Heart right ventricle (tissue), 16 donors: ENCODE measurements at regions not wholly inside any gene's neighbourhood (a gene's known extent, or its start where the extent isn't known, plus 50 kb on each side); places are given as distances from the start of the nearest gene placed in this dataset.

Experiments used
- ATAC-seq, 8 donors: fragments of 200-7000 bp; cut with Tn5 transposase; one replicate each; pipeline ENCODE4 v1.9.1; 2020; ENCODE audit warnings: mild to moderate bottlenecking in 8 of 8, moderate library complexity in 8 of 8, moderate number of reproducible peaks in 1 of 8
- DNase-seq, 2 donors: peaks; one replicate each; pipeline ENCODE4 v3.0.0-alpha.2; 2020
- H3K27ac ChIP-seq, 10 donors: fragments of 200-600 bp; sonication (generic) in 2 of 10; one replicate each; pipeline versions ENCODE4 v1.5.0 to v1.8.0; 2020 to 2022; ENCODE audit warnings: mild to moderate bottlenecking in 3 of 10
- H3K27me3 ChIP-seq, 7 donors: fragments of 200-600 bp; one replicate each; pipeline ENCODE4 v1.8.0; 2021 to 2022; ENCODE audit warnings: mild to moderate bottlenecking in 2 of 7
- H3K36me3 ChIP-seq, 9 donors: fragments of 200-600 bp; sonication (generic) in 1 of 9; one replicate each; pipeline versions ENCODE4 v1.5.0 to v1.8.0; 2020 to 2022; ENCODE audit warnings: mild to moderate bottlenecking in 2 of 9
- H3K4me1 ChIP-seq, 9 donors: fragments of 200-600 bp; sonication (generic) in 1 of 9; one replicate each; pipeline versions ENCODE4 v1.5.0 to v1.8.0; 2020 to 2022; ENCODE audit warnings: mild to moderate bottlenecking in 4 of 9
- H3K4me3 ChIP-seq, 10 donors: fragments of 200-600 bp; sonication (generic) in 2 of 10; one replicate each; pipeline versions ENCODE4 v1.5.0 to v1.8.0; 2020 to 2022; ENCODE audit warnings: mild to moderate bottlenecking in 7 of 10, moderate library complexity in 2 of 10
- H3K9me3 ChIP-seq, 11 donors: fragments of 200-600 bp in 10 of 11; sonication (generic) in 2 of 11; one replicate each; pipeline versions ENCODE4 v1.5.0 to v1.8.0; 2013 to 2022; ENCODE audit warnings: mild to moderate bottlenecking in 2 of 11, control low read depth in 1 of 11, moderate library complexity in 1 of 11
- WGBS, 2 donors: extraction: QIAGEN DNeasy Blood & Tissue Kit; methylation state at CpG; one replicate each; pipeline ENCODE4 v1.1.7; 2013; ENCODE audit warnings: inconsistent platforms in 1 of 2; 5-methylcytosine and 5-hydroxymethylcytosine counted together
- intact Hi-C, 10 donors: fragments of 100-400 bp; cut with DNase I; formaldehyde crosslinking; loops; one replicate each; pipeline versions ENCODE4 v1.11.1 to v1.14.2; 2022
- TF ChIP-seq, protein P1 (sequence below), 9 donors: fragments of 200-600 bp; sonication (generic) in 2 of 9; IDR thresholded peaks; one replicate each; pipeline versions ENCODE4 v1.5.0 to v1.8.0; 2021 to 2022; ENCODE audit warnings: antibody characterized with exemption in 9 of 9, mild to moderate bottlenecking in 5 of 9, moderate library complexity in 1 of 9
- donor health status: Arrhythmogenic right ventricular cardiomyopathy.
- donor health status: ischemic (EF 13 %, LVEDD 7.1; RV severe dilation, severe dysfunction).
- donor health status: healthy with polysubstance abuse.
- donor health status: DM: no; HTN: yes; CAD: no.
- donor health status: DM: no; HTN: no; CAD: no.
- donor health status: ischemic (EF 25% LVEDD 6.9; RV normal size, moderate dysfunction).
- donor health status: ischemic (EF 25% LVEDD 5.7; RV mildly dilated, moderate dysfunction).
- donor health status: healthy.
- donor health status: DM: yes; HTN: yes; CAD: no.
- donor health status: Ischemic cardiomyopathy.
- donor health status: ischemic (EF 35%, LVEDD 5.7; RV mildly dilated, moderate dysfunction).
- donor health status: nonischemic (EF 11% LVEDD 7.7; RV severe dilation, severe dysfunction).
- donor health status: DM: yes; HTN: yes; CAD: no.
- donor health status: PGD.
- donor health status: ischemic (EF 29% LVEDD 5.4; RV normal size, mild dysfunction).
- donor health status: nonischemic (EF 23%, LVEDD 6.1; RV moderate dilation, normal function).

GRCh38 chr7:68155676-68156075 lies 1159.0 kb downstream of the TYW1 start:
- Histone ChIP-seq H3K27me3 (peaks cover 0 to 14% (median 10%) of the 10 kb centered on the region in 7 donors), H3K36me3 (no peaks in the 10 kb centered on the region), H3K4me3 (no peak overlapping the region), H3K9me3 (peaks cover 0 to 15% (median 0%) of the 10 kb centered on the region in 11 donors), H3K27ac (no peak overlapping the region), H3K4me1 (no peaks in the 10 kb centered on the region)
- intact Hi-C loops, result loop anchor here in 1 of 10 donors (5.0 kb wide), 1 partner anchor 668 kb away; no protein-coding TSS in a partner anchor
- ATAC-seq (no peak), DNase-seq (no peak)
- 87 to 88% methylated on average over 2 of the region's 2 CpGs for WGBS, 2 donors
- TF ChIP-seq, protein P1, sequence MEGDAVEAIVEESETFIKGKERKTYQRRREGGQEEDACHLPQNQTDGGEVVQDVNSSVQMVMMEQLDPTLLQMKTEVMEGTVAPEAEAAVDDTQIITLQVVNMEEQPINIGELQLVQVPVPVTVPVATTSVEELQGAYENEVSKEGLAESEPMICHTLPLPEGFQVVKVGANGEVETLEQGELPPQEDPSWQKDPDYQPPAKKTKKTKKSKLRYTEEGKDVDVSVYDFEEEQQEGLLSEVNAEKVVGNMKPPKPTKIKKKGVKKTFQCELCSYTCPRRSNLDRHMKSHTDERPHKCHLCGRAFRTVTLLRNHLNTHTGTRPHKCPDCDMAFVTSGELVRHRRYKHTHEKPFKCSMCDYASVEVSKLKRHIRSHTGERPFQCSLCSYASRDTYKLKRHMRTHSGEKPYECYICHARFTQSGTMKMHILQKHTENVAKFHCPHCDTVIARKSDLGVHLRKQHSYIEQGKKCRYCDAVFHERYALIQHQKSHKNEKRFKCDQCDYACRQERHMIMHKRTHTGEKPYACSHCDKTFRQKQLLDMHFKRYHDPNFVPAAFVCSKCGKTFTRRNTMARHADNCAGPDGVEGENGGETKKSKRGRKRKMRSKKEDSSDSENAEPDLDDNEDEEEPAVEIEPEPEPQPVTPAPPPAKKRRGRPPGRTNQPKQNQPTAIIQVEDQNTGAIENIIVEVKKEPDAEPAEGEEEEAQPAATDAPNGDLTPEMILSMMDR (IDR thresholded peaks at IDR 0.05), result no peak

- 50 to 69% methylated on average over 2 of the region's 2 CpGs for WGBS, 2 donors
- H3K36me3 ChIP-seq, result no peaks in the 10 kb centered on the region
- H3K4me1 ChIP-seq, result no peaks in the 10 kb centered on the region
- H3K27ac ChIP-seq, result no peak overlapping the region
- intact Hi-C loops, result loop anchor here in 1 of 10 donors (5.0 kb wide), 1 partner anchor 671 kb away; no protein-coding TSS in a partner anchor
- no peak for DNase-seq
- H3K27me3 ChIP-seq, result peaks cover 0 to 22% (median 7%) of the 10 kb centered on the region in 7 donors
- H3K9me3 ChIP-seq, result peaks cover 0 to 15% (median 0%) of the 10 kb centered on the region in 11 donors
- no peak overlapping the region for H3K4me3 ChIP-seq
- ATAC-seq, result no peak
- TF ChIP-seq, protein P1 (IDR thresholded peaks at IDR 0.05), result no peak
Observed at GRCh38 chr7:68158686-68159295, 1162.2 kb downstream of the TYW1 start.

DNA sequence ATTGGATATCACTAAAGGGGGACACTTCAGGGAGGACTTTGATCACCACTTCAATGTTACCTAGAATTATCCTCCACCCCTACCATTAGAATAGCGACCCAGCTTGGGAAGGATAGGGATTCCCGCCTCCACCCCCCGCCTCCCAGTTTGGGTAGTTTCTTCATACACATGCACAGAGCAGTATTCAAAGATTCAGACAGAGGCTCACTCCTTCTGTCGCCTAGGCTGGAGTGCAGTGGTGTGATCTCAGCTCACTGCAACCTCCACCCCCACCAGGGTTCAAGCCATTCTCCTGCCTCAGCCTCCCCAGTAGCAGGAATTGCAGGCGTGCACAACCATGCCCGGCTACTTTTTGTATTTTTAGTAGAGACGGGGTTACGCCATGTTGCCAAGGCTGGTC lies 1166.1 kb downstream of the TYW1 start:
- Histone ChIP-seq H3K27ac (no peak overlapping the region), H3K9me3 (no peaks in the 10 kb centered on the region), H3K4me3 (no peak overlapping the region), H3K4me1 (no peaks in the 10 kb centered on the region), H3K36me3 (no peaks in the 10 kb centered on the region), H3K27me3 (peaks cover 0 to 17% (median 6%) of the 10 kb centered on the region in 7 donors)
- TF ChIP-seq, protein P1 (IDR thresholded peaks at IDR 0.05), result no peak
- DNase-seq, result no peak
- whole genome bisulfite sequencing, 2 donors, result 77 to 89% methylated on average over 8 of the region's 8 CpGs
- no peak for ATAC-seq
- intact Hi-C loops, result no loop called here

DNA sequence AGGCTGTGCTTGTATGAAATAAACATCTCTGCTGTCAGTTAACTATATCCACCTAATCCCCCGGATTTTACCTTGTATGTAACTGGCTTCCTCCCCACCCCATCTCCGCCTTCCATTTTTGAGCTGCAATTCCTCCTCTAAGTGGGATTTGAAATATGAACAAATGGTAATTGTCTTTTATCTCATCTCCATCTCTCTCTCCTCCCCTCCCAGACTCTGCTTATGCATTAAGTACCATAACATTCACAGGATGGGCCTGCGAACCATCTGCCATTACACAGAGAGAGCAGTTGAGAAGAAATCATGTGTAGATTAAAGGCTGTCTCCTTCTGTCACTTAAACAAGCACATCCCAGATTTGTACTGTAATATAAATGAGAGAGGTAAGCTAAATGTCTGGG lies 1169.9 kb downstream of the TYW1 start:
- DNase-seq (no peak), ATAC-seq (no peak)
- WGBS, 2 donors, result 41 to 50% methylated on average over 3 of the region's 3 CpGs
- no peaks in the 10 kb centered on the region for H3K9me3 ChIP-seq
- intact Hi-C loops, result no loop called here
- peaks cover 0 to 23% (median 6%) of the 10 kb centered on the region in 7 donors for H3K27me3 ChIP-seq
- no peak overlapping the region for H3K27ac ChIP-seq
- no peak overlapping the region for H3K4me3 ChIP-seq
- TF ChIP-seq, protein P1 (IDR thresholded peaks at IDR 0.05), result no peak
- H3K4me1 ChIP-seq, result no peaks in the 10 kb centered on the region
- H3K36me3 ChIP-seq, result no peaks in the 10 kb centered on the region
